ENCODE measurements at regions not wholly inside any gene's neighbourhood (a gene's known extent, or its start where the extent isn't known, plus 50 kb on each side); places are given as distances from the start of the nearest gene placed in this dataset.

- TF ChIP-seq, protein P1, sequence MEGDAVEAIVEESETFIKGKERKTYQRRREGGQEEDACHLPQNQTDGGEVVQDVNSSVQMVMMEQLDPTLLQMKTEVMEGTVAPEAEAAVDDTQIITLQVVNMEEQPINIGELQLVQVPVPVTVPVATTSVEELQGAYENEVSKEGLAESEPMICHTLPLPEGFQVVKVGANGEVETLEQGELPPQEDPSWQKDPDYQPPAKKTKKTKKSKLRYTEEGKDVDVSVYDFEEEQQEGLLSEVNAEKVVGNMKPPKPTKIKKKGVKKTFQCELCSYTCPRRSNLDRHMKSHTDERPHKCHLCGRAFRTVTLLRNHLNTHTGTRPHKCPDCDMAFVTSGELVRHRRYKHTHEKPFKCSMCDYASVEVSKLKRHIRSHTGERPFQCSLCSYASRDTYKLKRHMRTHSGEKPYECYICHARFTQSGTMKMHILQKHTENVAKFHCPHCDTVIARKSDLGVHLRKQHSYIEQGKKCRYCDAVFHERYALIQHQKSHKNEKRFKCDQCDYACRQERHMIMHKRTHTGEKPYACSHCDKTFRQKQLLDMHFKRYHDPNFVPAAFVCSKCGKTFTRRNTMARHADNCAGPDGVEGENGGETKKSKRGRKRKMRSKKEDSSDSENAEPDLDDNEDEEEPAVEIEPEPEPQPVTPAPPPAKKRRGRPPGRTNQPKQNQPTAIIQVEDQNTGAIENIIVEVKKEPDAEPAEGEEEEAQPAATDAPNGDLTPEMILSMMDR (IDR thresholded peaks at IDR 0.05; ENCODE audit: insufficient read depth in 1 of 2, low read depth in 1 of 2, low read length in 1 of 2, severe bottlenecking in 1 of 2, unreplicated experiment in 1 of 2): no peak
- POLR2A ChIA-PET: no interaction called here
- H3K36me3 Mint-ChIP-seq (ENCODE audit: insufficient read depth, unreplicated experiment): no peaks in the 10 kb centered on the region
- no peak overlapping the region for H3K27ac Mint-ChIP-seq (ENCODE audit: unreplicated experiment)
- H3K4me3 ChIP-seq (ENCODE audit: low read depth, low read length): no peak overlapping the region
- no peaks in the 10 kb centered on the region for H3K9me3 Mint-ChIP-seq (ENCODE audit: unreplicated experiment)
- no peak for DNase-seq
- no peaks in the 10 kb centered on the region for H3K9me3 ChIP-seq
- no peaks in the 10 kb centered on the region for H3K4me1 Mint-ChIP-seq (ENCODE audit: low read depth, unreplicated experiment)
- H3K4me1 ChIP-seq: no peaks in the 10 kb centered on the region
- no peaks in the 10 kb centered on the region for H3K36me3 ChIP-seq (ENCODE audit: control insufficient read depth, insufficient read depth, low read length)
- H3K27me3 Mint-ChIP-seq (ENCODE audit: insufficient read depth, unreplicated experiment): no peaks in the 10 kb centered on the region
- no peak overlapping the region for H3K4me3 Mint-ChIP-seq (ENCODE audit: unreplicated experiment)
- intact Hi-C loops (cut with micrococcal nuclease; ENCODE audit: unreplicated experiment): no loop called here
- no peaks in the 10 kb centered on the region for H3K27me3 ChIP-seq (replicated peaks; ENCODE audit: control insufficient read depth, insufficient read depth, low read length)
- CTCF ChIA-PET: no interaction called here
- BruUV-seq (replicated peaks): no TSS peak
Measured at GRCh38 chr5:57955511-57955910, 472.9 kb upstream of the ACTBL2 start.

GRCh38 chr5:57953792-57954191 lies 471.2 kb upstream of the ACTBL2 start:
- no peaks in the 10 kb centered on the region for H3K9me3 ChIP-seq
- no peaks in the 10 kb centered on the region for H3K4me1 ChIP-seq
- no peak overlapping the region for H3K4me3 ChIP-seq (ENCODE audit: low read depth, low read length)
- no peaks in the 10 kb centered on the region for H3K36me3 ChIP-seq (ENCODE audit: control insufficient read depth, insufficient read depth, low read length)
- BruUV-seq (replicated peaks): no TSS peak
- Mint-ChIP-seq H3K27me3 (ENCODE audit: insufficient read depth, unreplicated experiment) (no peaks in the 10 kb centered on the region), H3K27ac (ENCODE audit: unreplicated experiment) (no peak overlapping the region), H3K9me3 (ENCODE audit: unreplicated experiment) (no peaks in the 10 kb centered on the region), H3K4me1 (ENCODE audit: low read depth, unreplicated experiment) (no peaks in the 10 kb centered on the region), H3K36me3 (ENCODE audit: insufficient read depth, unreplicated experiment) (no peaks in the 10 kb centered on the region), H3K4me3 (ENCODE audit: unreplicated experiment) (no peak overlapping the region)
- DNase-seq: no peak
- H3K27me3 ChIP-seq (replicated peaks; ENCODE audit: control insufficient read depth, insufficient read depth, low read length): no peaks in the 10 kb centered on the region
- intact Hi-C loops (cut with micrococcal nuclease; ENCODE audit: unreplicated experiment): no loop called here
- TF ChIP-seq, protein P1 (IDR thresholded peaks at IDR 0.05; ENCODE audit: insufficient read depth in 1 of 2, low read depth in 1 of 2, low read length in 1 of 2, severe bottlenecking in 1 of 2, unreplicated experiment in 1 of 2): no peak
- ChIA-PET POLR2A (no interaction called here), CTCF (no interaction called here)

DNA sequence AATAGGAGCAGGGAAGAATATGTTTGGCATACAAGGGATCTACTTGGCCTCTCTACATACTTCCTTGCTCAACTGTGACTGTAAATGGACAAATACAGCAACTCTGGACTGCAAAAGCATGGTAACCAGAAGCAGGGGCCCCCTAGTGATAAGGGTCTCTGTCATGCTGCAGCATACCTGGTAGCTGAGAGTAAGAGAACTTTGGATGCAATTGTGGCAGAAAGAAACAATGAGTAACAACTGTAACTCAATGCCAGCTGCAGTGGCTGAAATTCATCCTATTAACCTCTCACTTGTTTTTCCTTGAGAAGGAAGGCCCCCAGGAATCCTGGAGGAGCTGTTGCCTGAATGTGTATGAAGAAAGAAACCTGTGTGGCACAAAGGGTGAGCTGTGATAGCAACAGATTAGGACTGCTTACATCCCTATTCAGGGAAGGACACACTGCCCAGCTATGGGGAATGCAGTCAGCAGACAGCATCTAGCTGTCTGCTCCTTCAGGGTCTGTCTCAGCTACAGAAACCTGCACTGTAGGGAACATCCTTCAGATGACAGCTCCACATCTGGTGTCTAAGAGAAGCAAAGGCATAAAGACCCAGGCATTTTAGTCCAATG lies 468.1 kb upstream of the ACTBL2 start:
- Mint-ChIP-seq H3K36me3 (ENCODE audit: insufficient read depth, unreplicated experiment) (no peaks in the 10 kb centered on the region), H3K27me3 (ENCODE audit: insufficient read depth, unreplicated experiment) (no peaks in the 10 kb centered on the region), H3K4me3 (ENCODE audit: unreplicated experiment) (no peak overlapping the region), H3K9me3 (ENCODE audit: unreplicated experiment) (no peaks in the 10 kb centered on the region), H3K4me1 (ENCODE audit: low read depth, unreplicated experiment) (no peaks in the 10 kb centered on the region), H3K27ac (ENCODE audit: unreplicated experiment) (no peak overlapping the region)
- BruUV-seq (replicated peaks): no TSS peak
- intact Hi-C loops (cut with micrococcal nuclease; ENCODE audit: unreplicated experiment): no loop called here
- no peak overlapping the region for H3K4me3 ChIP-seq (ENCODE audit: low read depth, low read length)
- DNase-seq: no peak
- POLR2A ChIA-PET: no interaction called here
- no peaks in the 10 kb centered on the region for H3K9me3 ChIP-seq
- CTCF ChIA-PET: no interaction called here
- no peaks in the 10 kb centered on the region for H3K27me3 ChIP-seq (replicated peaks; ENCODE audit: control insufficient read depth, insufficient read depth, low read length)
- TF ChIP-seq, protein P1 (IDR thresholded peaks at IDR 0.05; ENCODE audit: insufficient read depth in 1 of 2, low read depth in 1 of 2, low read length in 1 of 2, severe bottlenecking in 1 of 2, unreplicated experiment in 1 of 2): no peak
- no peaks in the 10 kb centered on the region for H3K4me1 ChIP-seq
- no peaks in the 10 kb centered on the region for H3K36me3 ChIP-seq (ENCODE audit: control insufficient read depth, insufficient read depth, low read length)
